ENCODE measurements at regions not wholly inside any gene's neighbourhood (a gene's known extent, or its start where the extent isn't known, plus 50 kb on each side); places are given as distances from the start of the nearest gene placed in this dataset.

DNA sequence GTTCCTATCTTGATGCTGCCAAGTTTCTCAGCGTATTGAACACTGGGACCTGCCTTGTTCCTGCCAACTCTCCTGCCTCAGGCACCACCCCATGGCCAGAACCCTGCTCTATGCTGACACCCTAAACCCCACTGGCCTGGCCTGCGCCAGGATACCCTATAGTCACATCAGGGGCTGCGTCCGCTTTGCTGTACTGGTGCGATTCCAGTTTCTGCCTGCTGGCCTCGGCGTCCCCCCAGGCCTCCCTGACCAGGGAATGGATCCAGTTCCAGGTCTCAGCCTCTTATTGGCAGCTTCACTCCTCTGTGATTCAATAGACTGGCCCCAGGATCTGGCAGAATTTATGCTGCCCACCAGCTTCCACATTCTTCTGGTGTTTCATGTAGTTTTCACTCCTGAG is 55.0 kb downstream of the GPR6 start:
- Histone ChIP-seq H3K27me3 (ENCODE audit: insufficient read depth, low read length) (no peaks in the 10 kb centered on the region), H3K4me3 (ENCODE audit: low read length) (no peak overlapping the region), H3K9me3 (ENCODE audit: low read depth, low read length) (no peaks in the 10 kb centered on the region), H3K4me1 (ENCODE audit: insufficient read depth, low read length) (no peaks in the 10 kb centered on the region)

DNA sequence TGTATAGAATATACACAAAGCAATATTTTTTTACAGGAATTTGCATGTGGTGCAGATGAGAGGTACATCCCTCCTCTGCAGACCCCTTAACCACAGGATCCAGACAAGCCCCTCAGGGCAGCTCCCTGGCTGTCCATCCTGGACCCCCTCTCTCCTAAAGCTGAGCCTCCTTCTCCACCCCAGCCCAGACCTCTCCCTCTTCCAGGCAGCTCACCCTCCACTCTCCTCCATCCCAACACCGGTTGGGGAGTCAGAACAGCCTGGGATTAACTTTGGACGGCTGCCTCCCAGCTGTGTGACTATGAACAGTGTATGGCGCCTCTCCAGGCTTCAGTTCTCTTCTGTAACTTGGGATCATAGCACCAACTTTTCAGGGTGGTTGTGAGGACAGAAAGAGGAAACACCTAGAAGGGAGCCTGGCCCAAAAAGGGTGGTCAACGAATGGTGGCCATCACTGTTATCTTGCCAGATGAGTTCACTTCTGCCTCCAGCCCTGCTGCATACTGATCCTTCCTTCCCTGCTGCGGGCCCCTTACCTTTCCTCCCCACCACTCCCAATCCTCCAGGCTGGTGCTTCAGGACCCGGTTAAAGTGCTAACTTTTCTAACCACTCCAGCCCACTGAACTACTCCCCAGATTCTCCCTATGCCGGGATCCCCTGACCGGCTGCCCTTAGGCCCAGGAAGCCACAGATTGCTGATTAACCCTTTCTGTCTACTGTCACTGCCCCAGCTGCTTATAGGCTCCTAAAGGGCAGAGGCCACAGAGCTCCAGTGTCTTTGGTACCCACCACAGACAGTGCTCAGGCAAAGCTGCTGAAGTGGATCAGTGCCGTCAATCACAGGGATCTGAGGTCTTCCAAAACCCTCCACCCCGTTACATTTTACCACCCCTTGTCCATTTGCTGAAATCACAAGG is 55.9 kb downstream of the GPR6 start:
- Histone ChIP-seq H3K4me3 (ENCODE audit: low read length) (no peak overlapping the region), H3K27me3 (ENCODE audit: insufficient read depth, low read length) (no peaks in the 10 kb centered on the region), H3K9me3 (ENCODE audit: low read depth, low read length) (no peaks in the 10 kb centered on the region), H3K4me1 (ENCODE audit: insufficient read depth, low read length) (peaks cover 4% of the 10 kb centered on the region)

DNA sequence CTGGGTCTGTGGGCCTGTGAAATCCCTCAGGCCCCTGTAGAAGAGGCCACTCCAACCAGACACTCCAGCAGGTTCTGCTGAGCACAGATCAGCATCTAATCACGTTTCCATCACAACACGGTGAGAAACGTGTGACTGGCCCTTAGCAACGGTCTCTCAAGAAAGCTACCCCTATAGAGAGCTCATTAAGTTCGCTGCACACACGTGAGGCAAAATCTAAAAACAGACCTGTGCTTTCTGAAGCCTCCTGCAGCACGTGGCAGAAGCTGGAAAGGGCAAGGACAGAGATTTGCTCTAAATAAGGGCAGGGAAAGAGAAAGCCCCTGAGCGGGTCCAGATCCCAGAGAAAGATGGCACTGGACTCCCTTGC is 56.5 kb downstream of the GPR6 start:
- Histone ChIP-seq H3K4me3 (ENCODE audit: low read length) (no peak overlapping the region), H3K4me1 (ENCODE audit: insufficient read depth, low read length) (peaks cover 11% of the 10 kb centered on the region), H3K27me3 (ENCODE audit: insufficient read depth, low read length) (no peaks in the 10 kb centered on the region), H3K9me3 (ENCODE audit: low read depth, low read length) (no peaks in the 10 kb centered on the region)

DNA sequence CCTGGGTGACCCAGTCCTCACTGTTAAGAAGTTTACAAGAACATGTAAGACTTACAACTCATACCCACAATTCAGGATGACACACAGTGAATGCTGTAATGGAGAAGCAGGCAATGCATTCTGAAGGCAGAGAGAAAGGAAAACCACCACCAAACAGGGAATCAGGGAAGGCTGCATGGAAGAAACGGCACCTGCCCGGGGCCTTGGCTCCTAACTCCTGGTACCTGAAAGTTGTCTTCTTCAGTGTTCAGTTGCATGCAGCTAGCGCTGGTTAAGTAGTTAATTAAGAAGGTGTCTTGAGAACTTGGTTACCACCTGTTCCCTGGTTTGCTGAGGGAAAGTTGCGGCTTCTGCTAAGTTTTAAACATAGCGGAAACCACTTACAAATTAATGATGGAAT is 57.2 kb downstream of the GPR6 start:
- Histone ChIP-seq H3K9me3 (ENCODE audit: low read depth, low read length) (no peaks in the 10 kb centered on the region), H3K27me3 (ENCODE audit: insufficient read depth, low read length) (no peaks in the 10 kb centered on the region), H3K4me1 (ENCODE audit: insufficient read depth, low read length) (peaks cover 17% of the 10 kb centered on the region), H3K4me3 (ENCODE audit: low read length) (no peak overlapping the region)

DNA sequence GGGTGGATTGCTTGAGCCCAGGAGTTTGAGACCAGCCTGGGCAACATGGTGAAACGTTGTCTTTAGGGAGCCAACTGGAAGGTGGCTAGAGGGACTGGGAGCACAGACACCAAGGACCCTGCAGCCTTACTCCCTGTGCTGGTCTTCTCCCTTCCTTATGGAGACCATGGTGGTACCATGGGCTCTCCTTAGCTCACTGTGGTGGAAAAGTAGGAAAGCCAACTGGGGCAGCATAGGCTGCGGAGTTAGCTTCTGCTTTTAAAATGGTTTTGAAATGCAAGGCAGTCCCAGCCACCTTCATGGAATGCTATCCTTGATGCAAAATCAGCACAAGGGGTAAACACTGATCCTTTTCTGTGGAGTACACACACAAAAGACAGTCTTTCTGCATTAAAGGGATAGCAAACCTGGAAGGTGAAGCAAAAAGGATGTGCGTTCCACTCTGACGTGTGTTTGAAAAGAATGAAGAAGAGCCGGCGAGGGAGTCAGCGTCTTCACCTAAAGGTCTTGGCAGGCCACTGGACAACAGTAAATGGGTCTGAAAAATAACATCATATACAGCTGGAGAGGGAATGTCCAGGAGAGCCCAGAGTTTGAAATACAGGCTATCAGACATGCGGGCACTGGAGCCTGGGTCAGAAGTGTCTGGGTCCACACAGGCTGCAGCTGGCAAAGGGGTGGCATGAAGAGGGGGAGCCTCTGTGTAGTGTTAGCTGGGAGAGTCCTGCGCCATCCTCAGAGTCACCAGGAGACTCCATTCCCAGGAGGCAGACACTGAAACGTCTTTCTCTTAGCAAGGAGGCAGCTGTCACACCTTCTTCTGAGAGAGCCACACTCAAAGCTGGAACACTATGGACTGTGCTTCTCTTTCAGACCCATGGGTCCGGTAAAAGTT is 58.5 kb downstream of the GPR6 start:
- Histone ChIP-seq H3K27me3 (ENCODE audit: insufficient read depth, low read length) (no peaks in the 10 kb centered on the region), H3K4me1 (ENCODE audit: insufficient read depth, low read length) (peaks cover 19% of the 10 kb centered on the region), H3K9me3 (ENCODE audit: low read depth, low read length) (no peaks in the 10 kb centered on the region), H3K4me3 (ENCODE audit: low read length) (no peak overlapping the region)

DNA sequence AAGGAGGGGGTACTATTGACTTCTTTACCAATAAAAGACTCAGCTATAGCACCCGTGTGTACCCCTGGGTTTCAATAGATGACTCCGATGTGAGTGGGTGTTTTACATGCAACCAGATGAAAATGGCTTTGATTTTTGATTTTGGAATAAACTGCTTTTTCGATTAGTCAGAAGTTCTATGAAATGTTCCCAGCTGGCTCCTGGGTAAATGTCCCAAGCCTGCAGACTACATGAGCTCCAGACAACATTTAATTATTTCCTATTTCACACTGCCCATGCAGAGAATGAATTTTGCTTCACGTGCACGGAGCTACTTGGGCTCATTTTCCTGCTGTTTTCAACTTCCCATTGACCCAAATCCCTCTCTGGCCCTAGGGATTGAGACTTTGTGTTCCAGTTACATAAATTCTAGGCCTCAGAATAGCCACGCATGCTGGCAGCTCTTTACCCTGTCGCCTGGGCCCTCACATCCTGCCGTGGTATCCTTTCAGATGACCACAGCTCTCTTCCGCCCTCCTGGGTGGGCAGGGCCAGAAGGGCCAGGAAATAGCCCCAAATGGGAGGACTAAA is 59.7 kb downstream of the GPR6 start:
- no peaks in the 10 kb centered on the region for H3K27me3 ChIP-seq (ENCODE audit: insufficient read depth, low read length)
- H3K9me3 ChIP-seq (ENCODE audit: low read depth, low read length) = no peaks in the 10 kb centered on the region
- H3K4me1 ChIP-seq (ENCODE audit: insufficient read depth, low read length) = peaks cover 19% of the 10 kb centered on the region
- no peak overlapping the region for H3K4me3 ChIP-seq (ENCODE audit: low read length)

DNA sequence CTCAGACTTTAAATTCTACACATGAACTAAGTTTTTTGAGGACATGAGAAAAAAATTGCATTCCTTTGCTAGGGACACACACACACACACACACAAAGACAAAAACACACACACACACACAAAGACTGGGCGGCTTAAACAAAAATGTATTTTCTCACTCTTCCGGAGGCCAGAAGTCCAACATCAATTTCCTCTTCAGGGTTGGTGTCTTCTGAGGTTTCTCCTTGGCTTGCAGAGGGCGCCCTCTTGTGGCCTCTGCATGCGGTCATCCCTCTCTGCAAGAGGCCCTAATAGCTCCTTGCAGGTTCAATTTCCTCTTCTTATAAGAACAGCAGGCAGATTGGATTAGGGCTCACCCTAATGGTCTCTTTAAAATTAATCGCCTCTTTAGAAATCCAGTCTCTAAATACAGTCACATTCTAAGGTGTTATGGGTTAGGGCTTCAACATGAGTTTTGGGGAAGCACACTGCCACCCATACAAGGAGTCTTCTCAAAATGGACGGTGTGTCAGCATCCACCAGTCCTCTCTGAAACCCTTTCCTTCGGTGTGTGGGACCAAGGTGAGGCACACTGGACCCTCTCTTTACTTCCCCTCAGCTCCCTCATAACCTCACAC is 61.4 kb downstream of the GPR6 start:
- Histone ChIP-seq H3K9me3 (ENCODE audit: low read depth, low read length) (no peaks in the 10 kb centered on the region), H3K4me3 (ENCODE audit: low read length) (peak overlapping the region; percentile 42), H3K27me3 (ENCODE audit: insufficient read depth, low read length) (no peaks in the 10 kb centered on the region), H3K4me1 (ENCODE audit: insufficient read depth, low read length) (peaks cover 23% of the 10 kb centered on the region)

DNA sequence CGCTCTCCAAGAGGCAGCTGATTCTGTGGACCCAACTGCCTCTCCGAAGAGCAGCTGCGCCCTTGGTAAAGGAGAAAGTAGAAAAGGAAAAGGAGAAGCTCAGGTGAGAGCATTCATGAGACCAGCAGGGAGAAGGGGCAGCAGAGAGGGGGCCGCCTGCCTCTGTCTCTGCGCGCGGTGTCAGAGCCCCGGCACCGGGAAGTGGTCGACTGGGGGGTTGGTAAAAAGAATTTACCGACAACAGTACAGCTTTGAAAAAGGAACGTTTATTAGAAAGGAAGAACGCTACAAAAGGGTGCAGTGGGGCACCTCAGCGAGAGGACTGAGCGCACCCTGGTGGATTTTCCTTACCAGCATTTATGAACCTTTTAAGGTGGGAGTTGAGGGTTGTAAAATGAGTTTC is 61.9 kb downstream of the GPR6 start:
- H3K4me3 ChIP-seq (ENCODE audit: low read length) = peak overlapping the region; percentile 42
- no peaks in the 10 kb centered on the region for H3K27me3 ChIP-seq (ENCODE audit: insufficient read depth, low read length)
- H3K9me3 ChIP-seq (ENCODE audit: low read depth, low read length) = no peaks in the 10 kb centered on the region
- H3K4me1 ChIP-seq (ENCODE audit: insufficient read depth, low read length) = peaks cover 23% of the 10 kb centered on the region

DNA sequence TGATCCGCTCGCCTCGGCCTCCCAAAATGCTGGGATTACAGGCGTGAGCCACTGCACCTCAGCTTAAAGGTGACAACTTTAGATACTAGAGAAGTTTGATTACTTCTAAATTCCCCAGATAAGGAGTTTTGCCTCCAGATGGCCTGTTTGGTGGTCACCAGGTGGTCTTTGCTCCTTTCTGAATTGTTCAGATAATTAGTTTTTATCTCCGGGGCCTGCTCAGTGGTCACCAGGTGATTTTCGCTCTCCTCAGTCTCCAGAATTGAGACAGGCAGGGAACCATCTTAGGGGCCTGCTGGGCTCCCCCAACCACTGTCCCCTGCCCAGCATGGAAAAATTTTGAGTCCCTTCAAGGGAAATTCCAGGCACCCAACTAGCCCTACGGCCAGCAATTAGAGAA is 62.6 kb downstream of the GPR6 start:
- Histone ChIP-seq H3K9me3 (ENCODE audit: low read depth, low read length) (no peaks in the 10 kb centered on the region), H3K4me1 (ENCODE audit: insufficient read depth, low read length) (peaks cover 23% of the 10 kb centered on the region), H3K4me3 (ENCODE audit: low read length) (no peak overlapping the region), H3K27me3 (ENCODE audit: insufficient read depth, low read length) (no peaks in the 10 kb centered on the region)

DNA sequence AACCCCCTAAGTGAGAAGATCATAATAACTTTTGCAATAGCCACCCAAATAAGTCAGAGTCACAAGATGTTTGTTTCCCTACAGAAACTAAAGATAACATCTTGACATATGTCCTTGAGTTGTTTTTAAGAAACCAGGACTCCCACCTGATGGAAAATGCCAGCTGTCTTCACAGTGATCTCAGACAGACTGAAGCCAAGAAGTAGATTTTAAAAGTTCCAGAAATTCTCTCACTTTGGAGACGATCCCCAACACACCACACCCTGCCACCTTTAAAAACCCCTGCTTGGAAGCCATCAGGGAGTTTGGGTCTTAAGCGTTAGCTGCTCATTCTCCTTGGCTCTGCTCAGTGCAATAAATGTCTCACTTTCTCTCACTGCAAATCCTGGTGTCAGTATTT is 63.0 kb downstream of the GPR6 start:
- Histone ChIP-seq H3K9me3 (ENCODE audit: low read depth, low read length) (no peaks in the 10 kb centered on the region), H3K4me3 (ENCODE audit: low read length) (no peak overlapping the region), H3K27me3 (ENCODE audit: insufficient read depth, low read length) (no peaks in the 10 kb centered on the region), H3K4me1 (ENCODE audit: insufficient read depth, low read length) (peaks cover 23% of the 10 kb centered on the region)

DNA sequence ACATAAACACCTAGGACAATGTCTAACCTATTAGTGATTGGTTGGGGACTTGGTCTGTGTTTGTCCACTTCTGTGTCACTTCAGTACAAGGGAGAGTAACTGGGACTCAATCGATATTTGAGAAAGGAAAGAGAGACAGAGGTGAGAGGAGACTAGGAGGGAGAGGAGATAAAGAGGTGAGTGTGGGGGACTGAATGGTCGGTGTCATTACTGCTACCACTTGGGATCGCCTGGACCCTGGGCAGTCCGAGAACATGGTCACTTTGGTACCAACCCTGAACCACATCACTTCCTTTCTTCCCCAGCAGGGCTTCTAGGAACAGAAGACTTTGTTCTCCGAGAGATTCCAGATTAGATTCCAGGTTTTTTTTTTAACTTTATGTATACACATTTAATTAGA is 63.7 kb downstream of the GPR6 start:
- Histone ChIP-seq H3K9me3 (ENCODE audit: low read depth, low read length) (no peaks in the 10 kb centered on the region), H3K4me3 (ENCODE audit: low read length) (no peak overlapping the region), H3K27me3 (ENCODE audit: insufficient read depth, low read length) (no peaks in the 10 kb centered on the region), H3K4me1 (ENCODE audit: insufficient read depth, low read length) (peaks cover 23% of the 10 kb centered on the region)

DNA sequence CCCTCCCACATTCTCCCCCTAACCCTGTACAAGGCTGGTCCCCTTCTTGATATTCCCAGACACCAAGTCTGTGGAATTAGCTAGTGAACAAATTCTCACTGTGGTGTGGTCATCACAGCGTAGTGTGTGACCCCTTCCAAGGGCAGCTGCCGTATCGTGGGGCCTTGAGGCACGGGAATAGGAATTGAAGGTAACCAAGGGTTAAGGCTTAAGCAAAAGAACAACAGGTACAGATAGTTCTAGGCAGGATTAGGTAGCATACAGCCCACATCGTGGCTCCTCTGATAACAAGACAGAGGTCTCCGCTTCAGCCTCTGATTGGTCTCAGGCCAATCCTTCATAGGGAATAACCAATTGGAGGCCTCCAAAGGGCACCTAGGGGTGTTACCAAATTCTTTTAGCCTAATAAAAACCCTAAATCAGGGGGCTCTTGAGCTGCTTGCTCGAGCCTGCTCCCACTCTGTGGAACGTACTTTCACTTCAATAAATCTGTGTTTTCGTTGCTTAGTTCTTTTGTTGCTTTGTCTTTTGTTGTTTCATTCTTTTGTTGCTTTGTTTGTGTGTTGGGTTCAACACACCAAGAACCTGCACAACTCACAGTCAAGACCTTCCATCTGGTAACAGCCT is 64.7 kb downstream of the GPR6 start:
- Histone ChIP-seq H3K4me3 (ENCODE audit: low read length) (no peak overlapping the region), H3K9me3 (ENCODE audit: low read depth, low read length) (no peaks in the 10 kb centered on the region), H3K4me1 (ENCODE audit: insufficient read depth, low read length) (peaks cover 23% of the 10 kb centered on the region)

DNA sequence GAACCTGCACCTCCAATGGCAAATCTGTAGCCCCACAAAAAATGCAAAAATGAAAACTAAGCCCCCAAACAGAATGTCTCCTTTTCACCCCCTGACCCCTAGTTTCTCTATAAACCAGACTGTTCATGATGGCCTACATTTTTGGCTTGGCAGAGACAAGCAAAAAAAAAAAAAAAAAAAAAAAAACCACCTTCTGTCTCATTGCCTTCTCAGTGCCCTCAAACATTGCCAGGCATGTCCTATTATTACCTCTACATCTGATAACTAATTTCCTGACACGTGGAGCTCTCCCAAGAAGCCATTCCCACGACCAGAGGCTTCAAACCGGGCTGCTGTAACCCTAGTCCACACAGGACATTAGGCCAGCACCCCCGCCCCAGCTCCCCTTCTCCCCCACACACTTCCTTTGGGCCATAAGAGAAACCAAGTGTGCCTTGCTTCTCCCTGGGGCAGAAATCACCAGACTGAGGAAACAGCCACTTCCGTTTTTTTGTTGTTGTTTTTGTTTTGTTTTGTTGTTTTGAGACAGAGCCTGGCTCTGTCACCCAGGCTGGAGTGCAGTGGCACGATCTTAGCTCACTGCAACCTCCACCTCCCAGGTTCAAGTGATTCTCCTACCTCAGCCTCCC is 65.4 kb downstream of the GPR6 start:
- peaks cover 23% of the 10 kb centered on the region for H3K4me1 ChIP-seq (ENCODE audit: insufficient read depth, low read length)
- H3K27me3 ChIP-seq (ENCODE audit: insufficient read depth, low read length) = no peaks in the 10 kb centered on the region
- H3K9me3 ChIP-seq (ENCODE audit: low read depth, low read length) = no peaks in the 10 kb centered on the region
- no peak overlapping the region for H3K4me3 ChIP-seq (ENCODE audit: low read length)

More for the DNA sequence above, 64.7 kb downstream of the GPR6 start:
- H3K27me3 ChIP-seq (ENCODE audit: insufficient read depth, low read length) = no peaks in the 10 kb centered on the region

DNA sequence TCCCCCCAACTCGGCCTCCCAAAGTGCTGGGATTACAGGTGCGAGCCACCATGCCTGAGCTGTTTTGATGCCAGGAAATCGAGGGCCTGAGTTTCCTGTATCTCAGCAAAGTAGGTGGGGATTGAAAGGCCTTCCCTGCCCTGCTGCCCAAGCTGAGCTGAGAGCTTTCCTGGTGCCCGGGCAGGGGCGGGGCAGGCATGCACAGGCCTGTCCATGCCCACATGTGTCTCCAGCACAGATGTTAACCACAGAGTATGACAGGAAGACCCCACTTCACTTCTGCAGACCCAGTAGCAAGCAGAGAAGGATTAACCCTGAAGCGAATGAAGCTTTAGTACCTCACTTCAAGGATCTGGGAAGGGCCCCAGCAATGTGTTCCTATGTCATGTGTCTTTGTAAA is 66.0 kb downstream of the GPR6 start:
- Histone ChIP-seq H3K27me3 (ENCODE audit: insufficient read depth, low read length) (no peaks in the 10 kb centered on the region), H3K4me3 (ENCODE audit: low read length) (no peak overlapping the region), H3K9me3 (ENCODE audit: low read depth, low read length) (no peaks in the 10 kb centered on the region), H3K4me1 (ENCODE audit: insufficient read depth, low read length) (peaks cover 18% of the 10 kb centered on the region)

All from mononuclear cell (primary cell).